Neutrophil (primary cell): ENCODE measurements at regions not wholly inside any gene's neighbourhood (a gene's known extent, or its start where the extent isn't known, plus 50 kb on each side); places are given as distances from the start of the nearest gene placed in this dataset.
"Not testable (repeated sequence)": the region's sequence is repeated elsewhere in the genome, so short reads cannot be mapped to it uniquely, and the experiment has no call there.

Experiments
- H3K27ac ChIP-seq: fragments of 200-600 bp; sonication (generic); 2 replicates; pipeline ENCODE4 v1.5.1; 2016; ENCODE audit warnings: mild to moderate bottlenecking, moderate library complexity
- H3K27me3 ChIP-seq: fragments of 200-600 bp; sonication (generic); 2 replicates; pipeline ENCODE4 v1.6.0; 2016; ENCODE audit warnings: mild to moderate bottlenecking
- H3K36me3 ChIP-seq: fragments of 200-600 bp; sonication (generic); 2 replicates; pipeline ENCODE4 v1.5.1; 2017
- H3K4me1 ChIP-seq, 2 experiments: fragments of 200-600 bp in 1 of 2; sonication (generic) in 1 of 2; 1 replicate in 1 of 2; 2 replicates in 1 of 2; pipeline versions ENCODE4 v1.5.1 to v1.6.1; 2013 to 2016; ENCODE audit warnings: low read depth in 1 of 2, low read length in 1 of 2, mild to moderate bottlenecking in 1 of 2, moderate library complexity in 1 of 2; ENCODE audit not compliant: control insufficient read depth in 1 of 2, insufficient read depth in 1 of 2
- H3K4me3 ChIP-seq, 2 experiments: fragments of 200-600 bp in 1 of 2; sonication (generic) in 1 of 2; 1 replicate in 1 of 2; 2 replicates in 1 of 2; pipeline ENCODE4 v1.5.1; 2013 to 2016; ENCODE audit warnings: low read depth in 1 of 2, low read length in 1 of 2, mild to moderate bottlenecking in 1 of 2, moderate library complexity in 1 of 2
- H3K9me3 ChIP-seq: fragments of 200-600 bp; sonication (generic); 2 replicates; pipeline ENCODE4 v1.5.1; 2016
- TF ChIP-seq, protein P1 (sequence below): fragments of 200-600 bp; sonication (generic); IDR thresholded peaks from 2 replicates; pipeline ENCODE4 v1.5.1; 2016; ENCODE audit warnings: antibody characterized with exemption

DNA sequence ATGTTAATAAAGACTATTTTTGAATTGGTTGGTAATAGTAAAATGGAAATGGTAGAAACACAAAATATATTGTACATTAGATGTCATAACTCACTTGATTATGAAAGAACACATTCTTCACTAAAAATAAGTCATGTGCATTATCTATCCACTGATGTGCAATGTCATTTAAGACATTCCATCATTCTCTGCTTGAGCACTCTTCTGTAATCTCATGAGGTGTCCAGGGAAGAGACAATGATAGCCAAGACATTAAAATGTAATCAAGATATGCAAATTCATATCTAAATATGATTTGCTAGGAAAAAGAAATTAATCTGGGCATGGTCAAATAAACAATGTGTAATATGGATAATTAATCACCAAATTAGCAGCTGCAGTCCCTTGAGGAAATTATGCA lies 422.5 kb downstream of the BTG1 start:
- Histone ChIP-seq H3K4me1 (no peaks in the 10 kb centered on the region), H3K9me3 (no peaks in the 10 kb centered on the region), H3K27ac (no peak overlapping the region), H3K27me3 (no peaks in the 10 kb centered on the region), H3K36me3 (no peaks in the 10 kb centered on the region), H3K4me3 (no peak overlapping the region)
- TF ChIP-seq, protein P1, sequence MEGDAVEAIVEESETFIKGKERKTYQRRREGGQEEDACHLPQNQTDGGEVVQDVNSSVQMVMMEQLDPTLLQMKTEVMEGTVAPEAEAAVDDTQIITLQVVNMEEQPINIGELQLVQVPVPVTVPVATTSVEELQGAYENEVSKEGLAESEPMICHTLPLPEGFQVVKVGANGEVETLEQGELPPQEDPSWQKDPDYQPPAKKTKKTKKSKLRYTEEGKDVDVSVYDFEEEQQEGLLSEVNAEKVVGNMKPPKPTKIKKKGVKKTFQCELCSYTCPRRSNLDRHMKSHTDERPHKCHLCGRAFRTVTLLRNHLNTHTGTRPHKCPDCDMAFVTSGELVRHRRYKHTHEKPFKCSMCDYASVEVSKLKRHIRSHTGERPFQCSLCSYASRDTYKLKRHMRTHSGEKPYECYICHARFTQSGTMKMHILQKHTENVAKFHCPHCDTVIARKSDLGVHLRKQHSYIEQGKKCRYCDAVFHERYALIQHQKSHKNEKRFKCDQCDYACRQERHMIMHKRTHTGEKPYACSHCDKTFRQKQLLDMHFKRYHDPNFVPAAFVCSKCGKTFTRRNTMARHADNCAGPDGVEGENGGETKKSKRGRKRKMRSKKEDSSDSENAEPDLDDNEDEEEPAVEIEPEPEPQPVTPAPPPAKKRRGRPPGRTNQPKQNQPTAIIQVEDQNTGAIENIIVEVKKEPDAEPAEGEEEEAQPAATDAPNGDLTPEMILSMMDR: no peak

DNA sequence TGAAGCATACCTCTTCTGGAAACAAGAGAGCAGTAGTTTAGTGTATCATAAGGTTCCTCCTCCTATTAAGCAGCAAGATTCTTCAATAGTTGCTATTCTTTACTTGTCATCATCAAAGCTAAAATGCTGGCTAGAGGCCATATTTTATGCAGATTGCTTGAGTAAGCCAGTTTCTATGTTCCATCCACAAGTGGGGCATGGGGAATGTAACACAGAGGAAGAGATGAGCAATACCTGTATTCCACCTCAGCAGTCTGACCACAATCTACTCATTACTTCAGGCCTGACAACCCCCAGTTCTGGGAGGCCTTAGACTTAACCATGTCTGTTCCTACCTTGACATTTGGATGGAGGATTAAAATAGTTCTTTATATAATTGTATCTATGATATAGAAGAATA lies 423.6 kb downstream of the BTG1 start:
- H3K36me3 ChIP-seq: no peaks in the 10 kb centered on the region

DNA sequence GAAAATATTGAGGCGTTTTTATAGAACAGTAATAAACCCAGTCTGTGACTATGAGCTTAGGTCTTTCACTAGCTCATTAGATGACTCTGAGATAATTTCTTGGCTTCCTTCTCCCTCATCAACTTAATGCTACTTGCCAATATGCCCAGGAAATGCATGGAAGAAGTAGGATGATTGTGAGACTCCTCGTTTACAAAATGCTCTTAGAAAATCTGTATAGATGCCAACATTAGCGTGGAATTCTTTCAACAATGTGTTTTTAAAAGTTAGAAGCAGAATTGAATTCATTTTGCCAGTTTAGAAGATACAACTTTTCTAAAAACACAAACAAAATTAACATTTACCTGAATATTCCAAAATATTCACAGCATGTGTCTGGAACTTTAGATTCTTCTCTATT lies 424.6 kb downstream of the BTG1 start:
- no peaks in the 10 kb centered on the region for H3K27me3 ChIP-seq
- TF ChIP-seq, protein P1: no peak
- H3K36me3 ChIP-seq: no peaks in the 10 kb centered on the region
- no peaks in the 10 kb centered on the region for H3K4me1 ChIP-seq
- H3K9me3 ChIP-seq: no peaks in the 10 kb centered on the region
- H3K4me3 ChIP-seq: no peak overlapping the region
- H3K27ac ChIP-seq: no peak overlapping the region

More for the DNA sequence above, 423.6 kb downstream of the BTG1 start:
- Histone ChIP-seq H3K9me3 (no peaks in the 10 kb centered on the region), H3K4me3 (no peak overlapping the region), H3K27me3 (no peaks in the 10 kb centered on the region), H3K27ac (no peak overlapping the region), H3K4me1 (no peaks in the 10 kb centered on the region)
- TF ChIP-seq, protein P1: no peak

DNA sequence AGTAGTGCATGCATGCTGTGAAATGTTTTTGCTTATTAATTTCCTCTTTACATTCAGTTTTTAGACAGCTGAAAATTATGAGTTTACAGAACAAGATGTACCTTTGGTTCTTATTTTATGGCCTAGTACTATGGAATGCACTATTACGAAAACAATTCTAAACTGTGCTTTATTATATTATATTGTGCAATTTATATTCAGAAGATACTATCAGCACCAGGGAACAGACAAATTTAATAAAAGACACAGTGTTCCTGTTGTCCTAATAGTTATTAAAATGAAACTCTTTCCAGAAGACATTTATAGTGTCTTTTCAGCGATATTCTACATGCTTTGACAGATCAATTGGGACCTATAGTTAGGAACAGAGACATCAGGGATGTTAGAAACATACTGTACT lies 427.3 kb downstream of the BTG1 start:
- no peaks in the 10 kb centered on the region for H3K9me3 ChIP-seq
- H3K36me3 ChIP-seq: no peaks in the 10 kb centered on the region
- H3K4me3 ChIP-seq: no peak overlapping the region
- TF ChIP-seq, protein P1: no peak
- H3K27me3 ChIP-seq: no peaks in the 10 kb centered on the region
- no peaks in the 10 kb centered on the region for H3K4me1 ChIP-seq
- no peak overlapping the region for H3K27ac ChIP-seq

- H3K27ac ChIP-seq: no peak overlapping the region
- H3K9me3 ChIP-seq: no peaks in the 10 kb centered on the region
- no peaks in the 10 kb centered on the region for H3K4me1 ChIP-seq
- H3K4me3 ChIP-seq: no peak overlapping the region
- H3K27me3 ChIP-seq: no peaks in the 10 kb centered on the region
- TF ChIP-seq, protein P1: no peak
- no peaks in the 10 kb centered on the region for H3K36me3 ChIP-seq
Observed at GRCh38 chr12:91717804-91718203, 427.8 kb downstream of the BTG1 start.

DNA sequence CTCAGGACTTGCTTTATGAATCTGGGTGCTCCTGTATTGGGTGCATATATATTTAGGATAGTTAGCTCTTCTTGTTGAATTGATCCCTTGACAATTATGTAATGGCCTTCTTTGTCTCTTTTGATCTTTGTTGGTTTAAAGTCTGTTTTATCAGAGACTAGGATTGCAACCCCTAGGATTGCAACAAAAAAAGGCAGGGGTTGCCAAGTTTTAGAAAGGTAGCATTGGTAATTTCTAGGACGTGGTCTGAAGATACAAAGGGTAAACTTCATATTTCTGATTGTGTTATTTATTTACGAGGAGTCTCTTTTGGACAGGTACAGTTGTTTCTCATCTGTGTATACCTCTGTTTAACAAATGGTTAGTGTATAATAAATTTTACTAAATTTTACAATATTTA lies 433.7 kb downstream of the BTG1 start:
- not testable (repeated sequence) for H3K4me3 ChIP-seq

More for the DNA sequence above, 433.7 kb downstream of the BTG1 start:
- H3K36me3 ChIP-seq, H3K9me3 ChIP-seq, H3K27me3 ChIP-seq, H3K4me1 ChIP-seq, H3K27ac ChIP-seq: not testable (repeated sequence)
